AG10803 (cell line): ENCODE measurements at regions not wholly inside any gene's neighbourhood (a gene's known extent, or its start where the extent isn't known, plus 50 kb on each side); places are given as distances from the start of the nearest gene placed in this dataset.

Experiments
- DNase-seq: peaks from one replicate; pipeline ENCODE4 v3.0.0; 2010; ENCODE audit warnings: low read depth
- H3K4me3 ChIP-seq: 2 replicates; pipeline ENCODE4 v1.5.1; 2011; ENCODE audit warnings: mild to moderate bottlenecking, low read length, control low read depth
- TF ChIP-seq, protein P1 (sequence below): conservative IDR thresholded peaks from 2 replicates; pipeline ENCODE4 v1.5.1; 2011; ENCODE audit warnings: mild to moderate bottlenecking, low read length, control low read depth, inconsistent platforms

DNA sequence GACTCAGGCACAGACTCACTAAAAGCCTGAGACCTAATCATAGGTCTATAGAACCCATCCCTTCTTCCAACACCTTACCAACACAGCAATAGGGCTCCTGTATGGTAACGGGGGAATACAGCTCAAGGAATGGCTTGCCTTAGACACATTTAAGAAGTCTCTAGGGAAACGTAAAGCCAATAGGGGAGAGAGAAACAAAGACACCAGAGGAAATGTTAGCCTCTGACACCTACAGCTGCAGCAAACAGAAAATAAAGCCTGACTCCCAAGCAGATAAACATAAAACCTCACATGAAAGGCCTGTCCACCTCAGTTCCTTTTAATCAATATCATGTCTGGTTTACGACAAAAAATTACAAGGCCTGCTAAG lies 51.1 kb upstream of the NCOA1 start:
- DNase-seq, result no peak
- H3K4me3 ChIP-seq, result no peak overlapping the region
- TF ChIP-seq, protein P1, sequence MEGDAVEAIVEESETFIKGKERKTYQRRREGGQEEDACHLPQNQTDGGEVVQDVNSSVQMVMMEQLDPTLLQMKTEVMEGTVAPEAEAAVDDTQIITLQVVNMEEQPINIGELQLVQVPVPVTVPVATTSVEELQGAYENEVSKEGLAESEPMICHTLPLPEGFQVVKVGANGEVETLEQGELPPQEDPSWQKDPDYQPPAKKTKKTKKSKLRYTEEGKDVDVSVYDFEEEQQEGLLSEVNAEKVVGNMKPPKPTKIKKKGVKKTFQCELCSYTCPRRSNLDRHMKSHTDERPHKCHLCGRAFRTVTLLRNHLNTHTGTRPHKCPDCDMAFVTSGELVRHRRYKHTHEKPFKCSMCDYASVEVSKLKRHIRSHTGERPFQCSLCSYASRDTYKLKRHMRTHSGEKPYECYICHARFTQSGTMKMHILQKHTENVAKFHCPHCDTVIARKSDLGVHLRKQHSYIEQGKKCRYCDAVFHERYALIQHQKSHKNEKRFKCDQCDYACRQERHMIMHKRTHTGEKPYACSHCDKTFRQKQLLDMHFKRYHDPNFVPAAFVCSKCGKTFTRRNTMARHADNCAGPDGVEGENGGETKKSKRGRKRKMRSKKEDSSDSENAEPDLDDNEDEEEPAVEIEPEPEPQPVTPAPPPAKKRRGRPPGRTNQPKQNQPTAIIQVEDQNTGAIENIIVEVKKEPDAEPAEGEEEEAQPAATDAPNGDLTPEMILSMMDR, result no peak

DNA sequence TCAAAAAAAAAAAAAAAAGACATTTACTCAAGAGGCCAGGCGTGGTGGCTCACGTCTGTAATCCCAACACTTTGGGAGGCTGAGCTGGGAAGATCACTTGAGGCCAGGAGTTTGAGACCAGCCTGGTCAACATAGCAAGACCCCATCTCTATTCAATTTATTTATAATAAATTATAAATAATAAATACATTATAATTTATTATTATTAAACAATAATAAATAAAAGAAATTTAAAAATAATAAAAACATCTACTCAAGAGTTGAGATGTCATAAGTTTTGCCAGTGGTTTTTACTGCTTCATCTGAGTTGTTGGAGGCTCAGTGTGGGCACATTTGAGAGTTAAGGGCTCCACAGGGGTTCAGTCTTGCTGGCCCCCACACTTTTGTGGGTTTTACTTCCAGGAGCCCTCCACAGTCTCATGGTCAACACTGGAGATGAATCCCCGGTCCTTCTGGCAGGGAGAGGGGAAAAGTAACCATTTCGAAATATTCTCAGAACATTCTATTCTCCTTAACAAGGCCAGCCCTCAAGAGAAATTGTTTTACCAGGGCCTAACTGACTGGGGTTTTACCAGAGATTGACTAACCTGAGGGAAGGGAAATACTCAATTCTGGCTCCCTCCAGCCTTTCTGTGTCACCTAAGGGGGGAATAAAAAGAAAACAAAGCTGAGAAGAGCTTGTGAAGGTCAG lies 51.6 kb upstream of the NCOA1 start:
- no peak for DNase-seq
- no peak overlapping the region for H3K4me3 ChIP-seq
- TF ChIP-seq, protein P1, result no peak

DNA sequence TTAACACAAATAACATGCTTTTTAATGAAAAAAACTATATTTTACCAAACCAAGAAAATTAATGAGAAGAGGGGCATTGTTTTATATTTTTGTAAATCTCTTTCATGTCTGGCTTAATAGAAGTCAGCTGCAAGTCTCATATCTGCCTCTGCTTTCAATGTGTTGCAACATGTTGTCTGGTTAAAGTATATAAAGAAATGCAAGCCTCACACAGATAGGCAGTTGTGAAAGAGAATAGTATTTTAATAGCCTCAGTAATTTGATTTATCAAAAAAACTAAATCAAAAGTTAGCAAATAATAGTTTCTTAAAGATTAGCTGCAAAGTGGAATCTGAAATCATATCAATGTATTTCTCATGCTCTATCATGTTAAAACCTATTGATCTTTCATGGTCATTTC lies 52.9 kb upstream of the NCOA1 start:
- DNase-seq, result peak; percentile 66
- TF ChIP-seq, protein P1, result no peak
- H3K4me3 ChIP-seq, result no peak overlapping the region

DNA sequence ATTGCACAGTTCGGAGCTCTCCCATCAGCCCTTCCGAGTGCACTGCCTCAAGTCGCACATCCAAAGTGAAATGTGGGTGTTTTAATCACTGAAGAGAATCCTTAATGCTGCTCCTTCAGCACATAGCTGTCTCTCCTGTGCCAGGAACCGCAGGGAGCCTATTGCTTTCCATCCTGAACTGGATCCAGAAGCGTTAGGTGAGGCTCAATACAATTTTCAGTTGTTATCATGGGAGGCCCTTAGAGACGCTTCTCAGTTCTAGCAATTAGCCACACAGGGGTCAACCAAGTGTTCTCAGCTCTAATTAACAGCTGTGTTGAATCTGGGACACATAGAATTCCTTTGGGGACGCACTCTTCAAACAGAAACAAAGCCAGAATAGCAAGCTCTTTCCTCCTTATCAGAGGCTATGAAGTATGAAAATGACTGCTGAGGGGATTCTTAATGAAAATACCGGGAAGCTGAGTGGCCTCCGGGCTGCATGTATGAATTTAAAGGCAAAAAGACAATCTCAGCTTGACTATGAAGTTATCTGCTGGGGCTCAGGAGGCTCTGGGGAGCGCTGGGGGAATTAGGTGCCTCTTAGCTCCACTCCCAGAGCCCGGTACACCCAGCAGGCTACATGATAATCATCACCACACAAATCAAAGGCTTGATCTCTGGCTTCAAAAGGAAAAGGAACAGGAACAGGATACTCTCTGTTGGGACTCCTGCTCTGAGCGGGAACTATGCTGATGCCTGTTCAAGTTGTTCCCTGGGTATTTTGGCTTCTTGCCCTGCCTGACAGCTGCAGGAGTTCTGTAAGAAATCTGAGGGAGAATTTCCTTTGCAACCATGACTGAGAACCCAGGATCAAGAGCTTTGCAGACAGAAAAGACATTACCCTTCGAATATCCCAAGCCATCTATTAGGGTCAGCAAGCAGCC lies 55.4 kb upstream of the NCOA1 start:
- TF ChIP-seq, protein P1, result no peak
- peak; percentile 67 for DNase-seq
- H3K4me3 ChIP-seq, result no peak overlapping the region

DNA sequence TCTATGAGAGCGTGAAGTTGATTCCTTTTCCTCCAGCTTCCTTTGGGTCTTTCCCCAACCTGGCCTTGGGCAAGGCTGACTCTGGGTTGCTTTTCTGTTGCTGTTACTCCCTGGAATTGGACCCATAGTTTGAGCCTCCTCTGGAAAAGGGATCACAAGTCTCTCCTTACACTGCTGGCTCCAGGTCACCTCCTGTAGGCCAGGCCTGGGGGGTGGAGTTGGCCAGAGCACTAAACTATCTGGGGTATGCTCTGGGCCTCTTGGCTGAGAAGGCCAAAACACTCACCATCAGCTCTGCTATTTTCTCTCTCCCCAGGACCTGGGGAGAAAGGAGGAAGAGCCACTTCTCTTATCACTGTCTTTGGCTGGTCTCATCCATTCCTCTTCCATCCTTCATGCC lies 56.5 kb upstream of the NCOA1 start:
- no peak for DNase-seq
- H3K4me3 ChIP-seq, result no peak overlapping the region
- TF ChIP-seq, protein P1, result no peak

DNA sequence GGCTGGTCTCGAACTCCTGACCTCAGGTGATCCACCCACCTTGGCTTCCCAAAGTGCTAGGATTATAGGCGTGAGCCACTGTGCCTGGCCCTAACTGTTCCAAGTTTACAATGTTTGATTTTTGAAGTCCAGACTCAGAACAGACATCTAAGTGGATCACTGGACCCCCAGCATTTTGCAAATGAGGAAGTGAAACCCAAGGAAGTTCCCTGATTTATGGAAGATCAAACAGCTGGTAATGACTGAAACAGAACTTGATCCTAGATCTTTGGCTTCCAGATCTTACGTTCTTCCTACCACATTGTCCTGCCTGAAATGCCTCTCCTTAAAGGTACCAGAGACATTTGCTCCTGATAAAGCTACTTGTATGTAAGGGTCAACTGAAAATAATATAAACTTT lies 58.3 kb upstream of the NCOA1 start:
- DNase-seq, result no peak
- TF ChIP-seq, protein P1, result no peak
- no peak overlapping the region for H3K4me3 ChIP-seq

DNA sequence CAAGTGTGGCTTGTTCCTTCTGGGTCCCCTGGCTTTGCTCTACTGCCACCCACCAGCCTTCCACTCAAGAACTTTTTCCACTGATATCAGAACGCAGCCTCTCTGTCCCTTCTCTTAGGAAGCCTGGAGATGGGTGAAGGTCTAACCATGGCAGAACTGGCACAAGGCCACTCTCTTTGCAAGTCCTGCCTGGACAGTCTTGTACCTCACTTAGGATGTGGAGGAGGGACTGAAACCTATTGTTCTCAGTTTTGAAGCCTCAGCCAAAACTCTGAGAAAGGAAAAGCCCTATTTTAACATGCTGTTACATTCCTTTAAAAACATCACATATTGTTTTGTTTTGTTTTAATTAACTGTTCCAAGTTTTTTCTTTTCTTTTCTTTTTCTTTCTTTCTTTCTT lies 58.9 kb upstream of the NCOA1 start:
- no peak overlapping the region for H3K4me3 ChIP-seq
- TF ChIP-seq, protein P1, result no peak
- DNase-seq, result no peak
